ENCODE measurements at regions not wholly inside any gene's neighbourhood (a gene's known extent, or its start where the extent isn't known, plus 50 kb on each side); places are given as distances from the start of the nearest gene placed in this dataset.

DNA sequence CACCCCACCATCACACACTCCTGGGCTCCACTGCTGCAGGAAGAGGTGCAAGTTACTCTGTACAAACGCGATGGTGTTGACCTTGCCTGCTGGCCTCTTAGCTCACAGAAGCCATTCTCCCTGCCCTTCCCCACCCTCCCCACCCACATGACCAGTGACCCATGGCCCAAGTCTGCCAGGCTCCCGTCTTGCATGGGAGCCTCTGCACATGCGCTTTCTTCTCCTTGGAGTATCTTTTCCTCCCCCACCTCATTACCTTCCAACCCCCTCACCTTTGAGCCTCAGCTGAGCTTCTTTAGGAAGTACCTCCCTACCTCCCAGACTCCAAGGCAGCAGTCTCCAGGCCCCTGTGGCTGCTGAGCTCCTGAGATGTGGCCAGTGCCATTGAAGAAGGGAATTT is 337.7 kb upstream of the ZNF32 start:
- TF ChIP-seq POLR2AphosphoS5 (IDR thresholded peaks at IDR 0.05), result no peak
- TF ChIP-seq, protein P1, sequence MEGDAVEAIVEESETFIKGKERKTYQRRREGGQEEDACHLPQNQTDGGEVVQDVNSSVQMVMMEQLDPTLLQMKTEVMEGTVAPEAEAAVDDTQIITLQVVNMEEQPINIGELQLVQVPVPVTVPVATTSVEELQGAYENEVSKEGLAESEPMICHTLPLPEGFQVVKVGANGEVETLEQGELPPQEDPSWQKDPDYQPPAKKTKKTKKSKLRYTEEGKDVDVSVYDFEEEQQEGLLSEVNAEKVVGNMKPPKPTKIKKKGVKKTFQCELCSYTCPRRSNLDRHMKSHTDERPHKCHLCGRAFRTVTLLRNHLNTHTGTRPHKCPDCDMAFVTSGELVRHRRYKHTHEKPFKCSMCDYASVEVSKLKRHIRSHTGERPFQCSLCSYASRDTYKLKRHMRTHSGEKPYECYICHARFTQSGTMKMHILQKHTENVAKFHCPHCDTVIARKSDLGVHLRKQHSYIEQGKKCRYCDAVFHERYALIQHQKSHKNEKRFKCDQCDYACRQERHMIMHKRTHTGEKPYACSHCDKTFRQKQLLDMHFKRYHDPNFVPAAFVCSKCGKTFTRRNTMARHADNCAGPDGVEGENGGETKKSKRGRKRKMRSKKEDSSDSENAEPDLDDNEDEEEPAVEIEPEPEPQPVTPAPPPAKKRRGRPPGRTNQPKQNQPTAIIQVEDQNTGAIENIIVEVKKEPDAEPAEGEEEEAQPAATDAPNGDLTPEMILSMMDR (IDR thresholded peaks at IDR 0.05), result no peak
- no peak for TF ChIP-seq POLR2A (IDR thresholded peaks at IDR 0.05)
- TF ChIP-seq EP300 (IDR thresholded peaks at IDR 0.05; ENCODE audit: low read depth), result no peak

Measured in transverse colon (tissue), 4 donors.